ENCODE measurements at regions not wholly inside any gene's neighbourhood (a gene's known extent, or its start where the extent isn't known, plus 50 kb on each side); places are given as distances from the start of the nearest gene placed in this dataset.

- no peak for TF ChIP-seq ZNF792 (tag by site-specific recombination; IDR thresholded peaks at IDR 0.05)
- TF ChIP-seq ZNF626 (tag by site-specific recombination; IDR thresholded peaks at IDR 0.05) = no peak
- ChIA-PET POLR2A (no interaction called here), CTCF (no interaction called here)
- Histone ChIP-seq H3K9me3 (ENCODE audit: control insufficient read depth, insufficient read depth, low read depth, low read length) (no peaks in the 10 kb centered on the region), H3K27ac (ENCODE audit: extremely low read depth, low read depth, low read length) (no peak overlapping the region), H3K4me3 (ENCODE audit: low read depth, low read length) (no peak overlapping the region), H3K4me1 (ENCODE audit: control insufficient read depth, insufficient read depth, low read length) (no peaks in the 10 kb centered on the region), H3K36me3 (ENCODE audit: control insufficient read depth in 2 of 2, insufficient read depth in 1 of 2, low read length in 2 of 2) (no peaks in the 10 kb centered on the region)
Measured at GRCh38 chr12:78683626-78684025, 180.9 kb upstream of the SYT1 start.

DNA sequence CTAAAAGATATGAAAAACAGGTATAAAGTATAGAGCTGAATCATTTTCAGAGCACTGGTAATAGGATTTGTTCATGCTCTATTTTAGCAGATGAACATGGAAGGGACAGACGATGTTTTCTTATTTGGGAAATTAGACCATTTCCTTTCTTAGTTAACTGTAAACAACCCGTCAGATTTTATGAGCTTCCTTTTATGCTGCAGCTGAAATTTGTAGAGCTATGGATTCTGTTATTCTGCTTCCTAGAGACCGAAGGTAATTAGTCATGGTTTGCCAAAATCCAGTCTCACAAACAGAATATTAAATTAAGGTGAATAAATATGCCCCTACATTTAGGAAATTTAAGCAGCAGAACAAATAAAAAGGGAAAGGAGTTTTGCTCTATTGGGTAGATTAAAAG is 180.2 kb upstream of the SYT1 start:
- CTCF ChIA-PET = no interaction called here
- no peak for TF ChIP-seq ZNF132 (tag by site-specific recombination; IDR thresholded peaks at IDR 0.05; ENCODE audit: borderline replicate concordance)
- TF ChIP-seq MZF1 (tag by site-specific recombination; IDR thresholded peaks at IDR 0.05; ENCODE audit: borderline replicate concordance) = no peak
- TF ChIP-seq ZBTB20 (tag by site-specific recombination; IDR thresholded peaks at IDR 0.05) = no peak
- TF ChIP-seq, protein P1, sequence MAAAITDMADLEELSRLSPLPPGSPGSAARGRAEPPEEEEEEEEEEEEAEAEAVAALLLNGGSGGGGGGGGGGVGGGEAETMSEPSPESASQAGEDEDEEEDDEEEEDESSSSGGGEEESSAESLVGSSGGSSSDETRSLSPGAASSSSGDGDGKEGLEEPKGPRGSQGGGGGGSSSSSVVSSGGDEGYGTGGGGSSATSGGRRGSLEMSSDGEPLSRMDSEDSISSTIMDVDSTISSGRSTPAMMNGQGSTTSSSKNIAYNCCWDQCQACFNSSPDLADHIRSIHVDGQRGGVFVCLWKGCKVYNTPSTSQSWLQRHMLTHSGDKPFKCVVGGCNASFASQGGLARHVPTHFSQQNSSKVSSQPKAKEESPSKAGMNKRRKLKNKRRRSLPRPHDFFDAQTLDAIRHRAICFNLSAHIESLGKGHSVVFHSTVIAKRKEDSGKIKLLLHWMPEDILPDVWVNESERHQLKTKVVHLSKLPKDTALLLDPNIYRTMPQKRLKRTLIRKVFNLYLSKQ (tag by site-specific recombination; IDR thresholded peaks at IDR 0.05; ENCODE audit: borderline replicate concordance) = no peak
- POLR2A ChIA-PET = no interaction called here

GRCh38 chr12:78695749-78696148 is 168.8 kb upstream of the SYT1 start:
- Histone ChIP-seq H3K4me3 (ENCODE audit: low read depth, low read length) (no peak overlapping the region), H3K4me1 (ENCODE audit: control insufficient read depth, insufficient read depth, low read length) (no peaks in the 10 kb centered on the region), H3K36me3 (ENCODE audit: control insufficient read depth in 2 of 2, insufficient read depth in 1 of 2, low read length in 2 of 2) (no peaks in the 10 kb centered on the region), H3K27ac (ENCODE audit: extremely low read depth, low read depth, low read length) (no peak overlapping the region), H3K9me3 (ENCODE audit: control insufficient read depth, insufficient read depth, low read depth, low read length) (no peaks in the 10 kb centered on the region)
- CTCF ChIA-PET = no interaction called here
- POLR2A ChIA-PET = no interaction called here
- TF ChIP-seq FEZF1 (tag by site-specific recombination; IDR thresholded peaks at IDR 0.05) = no peak
- TF ChIP-seq ZNF423 (tag by site-specific recombination; IDR thresholded peaks at IDR 0.05) = no peak
- no peak for TF ChIP-seq ZNF707 (tag by site-specific recombination; IDR thresholded peaks at IDR 0.05)
- TF ChIP-seq KLF17 (tag by site-specific recombination; IDR thresholded peaks at IDR 0.05) = no peak

More for the DNA sequence above, 180.2 kb upstream of the SYT1 start:
- H3K4me3 ChIP-seq (ENCODE audit: low read depth, low read length) = no peak overlapping the region
- H3K36me3 ChIP-seq (ENCODE audit: control insufficient read depth in 2 of 2, insufficient read depth in 1 of 2, low read length in 2 of 2) = no peaks in the 10 kb centered on the region
- no peaks in the 10 kb centered on the region for H3K4me1 ChIP-seq (ENCODE audit: control insufficient read depth, insufficient read depth, low read length)
- no peaks in the 10 kb centered on the region for H3K9me3 ChIP-seq (ENCODE audit: control insufficient read depth, insufficient read depth, low read depth, low read length)
- no peak overlapping the region for H3K27ac ChIP-seq (ENCODE audit: extremely low read depth, low read depth, low read length)

- no peak overlapping the region for H3K4me3 ChIP-seq (ENCODE audit: low read depth, low read length)
- POLR2A ChIA-PET = no interaction called here
- H3K27ac ChIP-seq (ENCODE audit: extremely low read depth, low read depth, low read length) = no peak overlapping the region
- no peaks in the 10 kb centered on the region for H3K4me1 ChIP-seq (ENCODE audit: control insufficient read depth, insufficient read depth, low read length)
- CTCF ChIA-PET = no interaction called here
- H3K9me3 ChIP-seq (ENCODE audit: control insufficient read depth, insufficient read depth, low read depth, low read length) = no peaks in the 10 kb centered on the region
- H3K36me3 ChIP-seq (ENCODE audit: control insufficient read depth in 2 of 2, insufficient read depth in 1 of 2, low read length in 2 of 2) = no peaks in the 10 kb centered on the region
- TF ChIP-seq RBAK (tag by site-specific recombination; IDR thresholded peaks at IDR 0.05) = no peak
- no peak for TF ChIP-seq ZNF354C (tag by site-specific recombination; IDR thresholded peaks at IDR 0.05; ENCODE audit: borderline replicate concordance, low read depth)
- no peak for TF ChIP-seq ZNF610 (tag by site-specific recombination; IDR thresholded peaks at IDR 0.05; ENCODE audit: borderline replicate concordance)
- TF ChIP-seq KLF16 (tag by site-specific recombination; IDR thresholded peaks at IDR 0.05) = no peak
- TF ChIP-seq ZBTB6 (tag by site-specific recombination; IDR thresholded peaks at IDR 0.05) = no peak
- no peak for TF ChIP-seq ZNF16 (tag by site-specific recombination; IDR thresholded peaks at IDR 0.05; ENCODE audit: low read depth)
- TF ChIP-seq HOXA7 (CRISPR knock-in tag; IDR thresholded peaks at IDR 0.05; ENCODE audit: borderline replicate concordance) = no peak
- no peak for TF ChIP-seq MZF1 (tag by site-specific recombination; IDR thresholded peaks at IDR 0.05; ENCODE audit: borderline replicate concordance)
- no peak for TF ChIP-seq MEIS1 (CRISPR knock-in tag; IDR thresholded peaks at IDR 0.05; ENCODE audit: borderline replicate concordance)
- TF ChIP-seq ZNF777 (tag by site-specific recombination; IDR thresholded peaks at IDR 0.05; ENCODE audit: borderline replicate concordance) = no peak
- TF ChIP-seq, protein P2, sequence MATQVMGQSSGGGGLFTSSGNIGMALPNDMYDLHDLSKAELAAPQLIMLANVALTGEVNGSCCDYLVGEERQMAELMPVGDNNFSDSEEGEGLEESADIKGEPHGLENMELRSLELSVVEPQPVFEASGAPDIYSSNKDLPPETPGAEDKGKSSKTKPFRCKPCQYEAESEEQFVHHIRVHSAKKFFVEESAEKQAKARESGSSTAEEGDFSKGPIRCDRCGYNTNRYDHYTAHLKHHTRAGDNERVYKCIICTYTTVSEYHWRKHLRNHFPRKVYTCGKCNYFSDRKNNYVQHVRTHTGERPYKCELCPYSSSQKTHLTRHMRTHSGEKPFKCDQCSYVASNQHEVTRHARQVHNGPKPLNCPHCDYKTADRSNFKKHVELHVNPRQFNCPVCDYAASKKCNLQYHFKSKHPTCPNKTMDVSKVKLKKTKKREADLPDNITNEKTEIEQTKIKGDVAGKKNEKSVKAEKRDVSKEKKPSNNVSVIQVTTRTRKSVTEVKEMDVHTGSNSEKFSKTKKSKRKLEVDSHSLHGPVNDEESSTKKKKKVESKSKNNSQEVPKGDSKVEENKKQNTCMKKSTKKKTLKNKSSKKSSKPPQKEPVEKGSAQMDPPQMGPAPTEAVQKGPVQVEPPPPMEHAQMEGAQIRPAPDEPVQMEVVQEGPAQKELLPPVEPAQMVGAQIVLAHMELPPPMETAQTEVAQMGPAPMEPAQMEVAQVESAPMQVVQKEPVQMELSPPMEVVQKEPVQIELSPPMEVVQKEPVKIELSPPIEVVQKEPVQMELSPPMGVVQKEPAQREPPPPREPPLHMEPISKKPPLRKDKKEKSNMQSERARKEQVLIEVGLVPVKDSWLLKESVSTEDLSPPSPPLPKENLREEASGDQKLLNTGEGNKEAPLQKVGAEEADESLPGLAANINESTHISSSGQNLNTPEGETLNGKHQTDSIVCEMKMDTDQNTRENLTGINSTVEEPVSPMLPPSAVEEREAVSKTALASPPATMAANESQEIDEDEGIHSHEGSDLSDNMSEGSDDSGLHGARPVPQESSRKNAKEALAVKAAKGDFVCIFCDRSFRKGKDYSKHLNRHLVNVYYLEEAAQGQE (tag by site-specific recombination; IDR thresholded peaks at IDR 0.05) = no peak
Measured at GRCh38 chr12:78696267-78696666, 168.3 kb upstream of the SYT1 start.

Data from HEK293 (cell line).